GM23338 (cell line): ENCODE measurements at regions not wholly inside any gene's neighbourhood (a gene's known extent, or its start where the extent isn't known, plus 50 kb on each side); places are given as distances from the start of the nearest gene placed in this dataset.

Source experiments
- ATAC-seq: fragments of 200-7000 bp; cut with Tn5 transposase; 3 replicates; pipeline ENCODE4 v1.9.1; 2020
- DNase-seq: peaks from one replicate; pipeline ENCODE4 v3.0.0-alpha.2; 2015; ENCODE audit warnings: low spot score
- H2AFZ ChIP-seq: fragments of 200-600 bp; sonication (generic); 2 replicates; pipeline ENCODE4 v1.8.0; 2016; ENCODE audit warnings: antibody characterized with exemption, mild to moderate bottlenecking, moderate library complexity
- H3F3A ChIP-seq: fragments of 200-600 bp; sonication (generic); replicated peaks from 2 replicates; pipeline ENCODE4 v1.8.0; 2017; ENCODE audit warnings: antibody characterized with exemption, mixed run types, low read depth
- H3K27ac ChIP-seq: fragments of 200-600 bp; sonication (generic); 2 replicates; pipeline ENCODE4 v1.6.1; 2016; ENCODE audit warnings: low read depth
- H3K27me3 ChIP-seq: fragments of 200-600 bp; sonication (generic); 2 replicates; pipeline ENCODE4 v1.8.0; 2016; ENCODE audit warnings: mild to moderate bottlenecking, mixed run types, moderate library complexity; ENCODE audit not compliant: insufficient read depth
- H3K36me3 ChIP-seq: fragments of 200-600 bp; sonication (generic); 2 replicates; pipeline ENCODE4 v1.8.0; 2016; ENCODE audit warnings: mild to moderate bottlenecking; ENCODE audit not compliant: insufficient read depth
- H3K4me1 ChIP-seq: fragments of 200-600 bp; sonication (generic); 2 replicates; pipeline ENCODE4 v1.8.0; 2016; ENCODE audit warnings: mild to moderate bottlenecking, moderate library complexity; ENCODE audit not compliant: insufficient read depth
- H3K4me2 ChIP-seq: fragments of 200-600 bp; sonication (generic); 2 replicates; pipeline ENCODE4 v1.7.1; 2017; ENCODE audit warnings: mixed run types
- H3K4me3 ChIP-seq: fragments of 200-600 bp; sonication (generic); 2 replicates; pipeline ENCODE4 v1.6.1; 2016; ENCODE audit warnings: mixed run types
- H3K79me2 ChIP-seq: fragments of 200-600 bp; sonication (generic); replicated peaks from 2 replicates; pipeline ENCODE4 v1.8.0; 2017; ENCODE audit warnings: mild to moderate bottlenecking; ENCODE audit not compliant: insufficient read depth
- H3K9me2 ChIP-seq: fragments of 200-600 bp; sonication (generic); 2 replicates; pipeline ENCODE4 v1.8.0; 2017; ENCODE audit not compliant: insufficient read depth
- H4K20me1 ChIP-seq: fragments of 200-600 bp; sonication (generic); replicated peaks from 2 replicates; pipeline ENCODE4 v1.8.0; 2017; ENCODE audit warnings: mild to moderate bottlenecking; ENCODE audit not compliant: insufficient read depth
- H3K27ac Mint-ChIP-seq: 2 replicates; pipeline ENCODE4 v1.8.0; 2020; ENCODE audit warnings: inconsistent platforms, mild to moderate bottlenecking, moderate library complexity, mixed read lengths
- H3K27me3 Mint-ChIP-seq: 3 replicates; pipeline ENCODE4 v1.8.0; 2022; ENCODE audit warnings: low read depth, mild to moderate bottlenecking, moderate library complexity, mixed read lengths, inconsistent platforms; ENCODE audit not compliant: insufficient read depth, poor library complexity
- H3K36me3 Mint-ChIP-seq: 3 replicates; pipeline ENCODE4 v1.8.0; 2021; ENCODE audit warnings: low read depth, mild to moderate bottlenecking, inconsistent platforms, moderate library complexity, mixed read lengths
- H3K4me1 Mint-ChIP-seq: 3 replicates; pipeline ENCODE4 v1.8.0; 2020; ENCODE audit warnings: mild to moderate bottlenecking, inconsistent platforms, mixed read lengths
- H3K4me3 Mint-ChIP-seq: 3 replicates; pipeline ENCODE4 v1.8.0; 2021; ENCODE audit warnings: moderate library complexity, mild to moderate bottlenecking, inconsistent platforms, mixed read lengths
- H3K9me3 Mint-ChIP-seq: 3 replicates; pipeline ENCODE4 v1.8.0; 2020; ENCODE audit warnings: moderate library complexity, mild to moderate bottlenecking, inconsistent platforms, mixed read lengths
- CREB1 ChIP-seq: fragments of 250-450 bp; sonication (Bioruptor Pico); IDR thresholded peaks from 2 replicates; pipeline ENCODE4 v1.5.0; 2020; ENCODE audit warnings: low read depth, mild to moderate bottlenecking, moderate library complexity
- EZH2 ChIP-seq: fragments of 200-600 bp; sonication (generic); IDR thresholded peaks from one replicate; pipeline ENCODE4 v1.8.0; 2017; ENCODE audit warnings: antibody characterized with exemption, mild to moderate bottlenecking, low read depth; ENCODE audit not compliant: unreplicated experiment
- JUNB ChIP-seq: IDR thresholded peaks from one replicate; pipeline ENCODE4 v1.6.1; 2016; ENCODE audit warnings: antibody characterized with exemption; ENCODE audit not compliant: unreplicated experiment
- REST ChIP-seq: IDR thresholded peaks from one replicate; pipeline ENCODE4 v1.6.1; 2018; ENCODE audit warnings: antibody characterized with exemption; ENCODE audit not compliant: unreplicated experiment
- STAT1 ChIP-seq: IDR thresholded peaks from one replicate; pipeline ENCODE4 v1.6.1; 2016; ENCODE audit warnings: antibody characterized with exemption; ENCODE audit not compliant: unreplicated experiment
- ZNF114 ChIP-seq: fragments of 250-450 bp; sonication (Bioruptor Pico); IDR thresholded peaks from 2 replicates; pipeline ENCODE4 v1.5.0; 2020; ENCODE audit warnings: mild to moderate bottlenecking, moderate library complexity
- ZNF331 ChIP-seq: fragments of 250-450 bp; sonication (Bioruptor Pico); IDR thresholded peaks from 2 replicates; pipeline ENCODE4 v1.5.0; 2020; ENCODE audit warnings: low read depth, mild to moderate bottlenecking, moderate library complexity
- TF ChIP-seq, protein P1 (sequence below), 2 experiments: fragments of 200-600 bp in 1 of 2; sonication (generic) in 1 of 2; conservative IDR thresholded peaks; 2 replicates each; pipeline versions ENCODE4 v1.5.1 to v1.6.1; 2016 to 2017; ENCODE audit warnings: antibody characterized with exemption in 2 of 2, low read depth in 2 of 2, mild to moderate bottlenecking in 2 of 2, moderate library complexity in 1 of 2

GRCh38 chr5:89712134-89712700 lies 697.3 kb downstream of the CETN3 start (continued):
- TF ChIP-seq JUNB (no peak), REST (no peak), ZNF331 (no peak), STAT1 (no peak), CREB1 (CRISPR knock-in tag) (no peak)
- TF ChIP-seq, protein P1, sequence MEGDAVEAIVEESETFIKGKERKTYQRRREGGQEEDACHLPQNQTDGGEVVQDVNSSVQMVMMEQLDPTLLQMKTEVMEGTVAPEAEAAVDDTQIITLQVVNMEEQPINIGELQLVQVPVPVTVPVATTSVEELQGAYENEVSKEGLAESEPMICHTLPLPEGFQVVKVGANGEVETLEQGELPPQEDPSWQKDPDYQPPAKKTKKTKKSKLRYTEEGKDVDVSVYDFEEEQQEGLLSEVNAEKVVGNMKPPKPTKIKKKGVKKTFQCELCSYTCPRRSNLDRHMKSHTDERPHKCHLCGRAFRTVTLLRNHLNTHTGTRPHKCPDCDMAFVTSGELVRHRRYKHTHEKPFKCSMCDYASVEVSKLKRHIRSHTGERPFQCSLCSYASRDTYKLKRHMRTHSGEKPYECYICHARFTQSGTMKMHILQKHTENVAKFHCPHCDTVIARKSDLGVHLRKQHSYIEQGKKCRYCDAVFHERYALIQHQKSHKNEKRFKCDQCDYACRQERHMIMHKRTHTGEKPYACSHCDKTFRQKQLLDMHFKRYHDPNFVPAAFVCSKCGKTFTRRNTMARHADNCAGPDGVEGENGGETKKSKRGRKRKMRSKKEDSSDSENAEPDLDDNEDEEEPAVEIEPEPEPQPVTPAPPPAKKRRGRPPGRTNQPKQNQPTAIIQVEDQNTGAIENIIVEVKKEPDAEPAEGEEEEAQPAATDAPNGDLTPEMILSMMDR (conservative IDR thresholded peaks at IDR 0.05; ENCODE audit: low read depth in 2 of 2): no peak

- Mint-ChIP-seq H3K4me3 (no peak overlapping the region), H3K27ac (no peak overlapping the region), H3K9me3 (no peaks in the 10 kb centered on the region), H3K4me1 (peaks cover 18% of the 10 kb centered on the region), H3K27me3 (peaks cover 3% of the 10 kb centered on the region), H3K36me3 (no peaks in the 10 kb centered on the region; the same call in 2 of the 3 replicates)
- H3K36me3 ChIP-seq: no peaks in the 10 kb centered on the region
- no peak overlapping the region; the same call in 1 of the 2 replicates for H2AFZ ChIP-seq
- no peak for DNase-seq
- peaks cover 8% of the 10 kb centered on the region for H3K4me1 ChIP-seq
- no peaks in the 10 kb centered on the region for H3K27me3 ChIP-seq
- H3K4me3 ChIP-seq: no peak overlapping the region
- no peaks in the 10 kb centered on the region for H3F3A ChIP-seq
- no peak for ATAC-seq
- H3K9me2 ChIP-seq: no peaks in the 10 kb centered on the region; the same call in 1 of the 2 replicates
- no peak overlapping the region for H3K27ac ChIP-seq
- H3K4me2 ChIP-seq: no peak overlapping the region
- no peaks in the 10 kb centered on the region for H4K20me1 ChIP-seq
- no peaks in the 10 kb centered on the region for H3K79me2 ChIP-seq
- no peak for TF ChIP-seq REST
- TF ChIP-seq, protein P1 (conservative IDR thresholded peaks at IDR 0.05; ENCODE audit: low read depth in 2 of 2): no peak
- TF ChIP-seq EZH2: no peak
- no peak for TF ChIP-seq ZNF114 (CRISPR knock-in tag)
- TF ChIP-seq ZNF331: no peak
- TF ChIP-seq STAT1: no peak
Measured at GRCh38 chr5:89711526-89711925, 698.0 kb downstream of the CETN3 start.
